HCT116 (cell line): ENCODE measurements at regions not wholly inside any gene's neighbourhood (a gene's known extent, or its start where the extent isn't known, plus 50 kb on each side); places are given as distances from the start of the nearest gene placed in this dataset.
"Not testable (repeated sequence)": the region's sequence is repeated elsewhere in the genome, so short reads cannot be mapped to it uniquely, and the experiment has no call there.

Source experiments
- ATAC-seq: fragments of 200-7000 bp; cut with Tn5 transposase; 2 replicates; pipeline ENCODE4 v1.9.1; 2020; ENCODE audit warnings: mild to moderate bottlenecking, moderate library complexity
- BruUV-seq: library from RNA; stranded (reverse); fragments of 400-500 nt; replicated peaks from 2 replicates; lab custom pipeline; 2021; lab: Mats Ljungman, UMichigan
- CTCF ChIA-PET: fragments of 300-600 bp; sonication (Branson Sonifier 250); formaldehyde crosslinking; loops from one replicate; lab custom pipeline; 2021; ENCODE audit warnings: antibody characterized with exemption; lab: Charles Lee
- POLR2A ChIA-PET: fragments of 300-600, 350-600 bp; sonication (Branson Sonifier 250); formaldehyde crosslinking; loops from one replicate; lab custom pipeline; 2021; ENCODE audit warnings: antibody characterized with exemption; lab: Charles Lee
- RAD21 ChIA-PET, 2 experiments: fragments of 300-600 bp; sonication (Branson Sonifier 250); formaldehyde crosslinking; loops; one replicate each; lab custom pipeline; 2023; ENCODE audit warnings: low total read pairs in 2 of 2; ENCODE audit not compliant: uncharacterized antibody in 2 of 2, unreplicated experiment in 2 of 2, low non-redundant PET in 1 of 2; lab: Charles Lee
- DNase-seq: peaks from one replicate; pipeline ENCODE4 v3.0.0-alpha.2; 2010; ENCODE audit warnings: low read depth, low spot score
- H2AFZ ChIP-seq: fragments of 200-600 bp; shearing (Covaris generic), sonication (generic); 2 replicates; pipeline ENCODE4 v1.6.1; 2017; ENCODE audit warnings: low read depth, mixed run types, mixed read lengths, antibody characterized with exemption, low read length; ENCODE audit not compliant: poor library complexity, severe bottlenecking
- H3K27ac ChIP-seq: 2 replicates; pipeline ENCODE4 v1.5.1; 2012; ENCODE audit warnings: low read depth, low read length
- H3K27me3 ChIP-seq: fragments of 200-600 bp; sonication (generic); 2 replicates; pipeline ENCODE4 v1.6.1; 2016; ENCODE audit warnings: mixed run types, low read length, mixed read lengths; ENCODE audit not compliant: insufficient read depth
- H3K36me3 ChIP-seq, 2 experiments: fragments of 200-500 bp in 1 of 2; fragments of 200-600 bp in 1 of 2; sonication (Bioruptor generic) in 1 of 2; sonication (generic) in 1 of 2; 2 replicates each; pipeline versions ENCODE4 v1.5.1 to v1.6.1; 2014 to 2016; ENCODE audit warnings: low read length in 2 of 2, inconsistent platforms in 1 of 2, mixed read lengths in 1 of 2, mixed run types in 1 of 2; ENCODE audit not compliant: insufficient read depth in 2 of 2, control insufficient read depth in 1 of 2
- H3K4me1 ChIP-seq, 2 experiments: fragments of 200-600 bp in 1 of 2; sonication (generic) in 1 of 2; 2 replicates each; pipeline versions ENCODE4 v1.5.1 to v1.6.1; 2012 to 2017; ENCODE audit warnings: low read length in 2 of 2, inconsistent platforms in 1 of 2, mild to moderate bottlenecking in 1 of 2, mixed read lengths in 1 of 2, mixed run types in 1 of 2, moderate library complexity in 1 of 2; ENCODE audit not compliant: insufficient read depth in 2 of 2, control insufficient read depth in 1 of 2
- H3K4me2 ChIP-seq: fragments of 200-600 bp; sonication (generic); 2 replicates; pipeline ENCODE4 v1.6.1; 2017; ENCODE audit warnings: mixed run types, low read length, mixed read lengths
- H3K4me3 ChIP-seq, 2 experiments: fragments of 200-600 bp in 1 of 2; sonication (generic) in 1 of 2; replicated peaks in 1 of 2; 2 replicates each; pipeline ENCODE4 v1.5.1; 2011 to 2016; ENCODE audit warnings: low read length in 2 of 2, control low read depth in 1 of 2, low read depth in 1 of 2, mild to moderate bottlenecking in 1 of 2, mixed read lengths in 1 of 2, mixed run types in 1 of 2
- H3K79me2 ChIP-seq: fragments of 200-600 bp; sonication (generic); 2 replicates; pipeline ENCODE4 v1.6.1; 2017; ENCODE audit warnings: mild to moderate bottlenecking, mixed run types, low read length, moderate library complexity, mixed read lengths; ENCODE audit not compliant: insufficient read depth
- H3K9ac ChIP-seq: fragments of 200-600 bp; sonication (generic); 2 replicates; pipeline ENCODE4 v1.6.1; 2016; ENCODE audit warnings: low read length, mixed read lengths
- H3K9me2 ChIP-seq: fragments of 200-600 bp; sonication (generic), shearing (Covaris generic); 2 replicates; pipeline ENCODE4 v1.6.1; 2017; ENCODE audit warnings: mixed run types, mild to moderate bottlenecking, moderate library complexity; ENCODE audit not compliant: insufficient read depth
- H3K9me3 ChIP-seq, 2 experiments: fragments of 200-500 bp in 1 of 2; fragments of 200-600 bp in 1 of 2; sonication (Bioruptor generic) in 1 of 2; sonication (generic) in 1 of 2; 2 replicates each; pipeline ENCODE4 v1.6.1; 2014 to 2017; ENCODE audit warnings: low read length in 2 of 2, mixed read lengths in 2 of 2, inconsistent platforms in 1 of 2, low read depth in 1 of 2, mild to moderate bottlenecking in 1 of 2, mixed run types in 1 of 2, moderate library complexity in 1 of 2; ENCODE audit not compliant: control insufficient read depth in 1 of 2, insufficient read depth in 1 of 2
- H4K20me1 ChIP-seq: fragments of 200-600 bp; sonication (generic), shearing (Covaris generic); 2 replicates; pipeline ENCODE4 v1.6.1; 2017; ENCODE audit warnings: mixed run types, mild to moderate bottlenecking, moderate library complexity; ENCODE audit not compliant: insufficient read depth
- EGR1 ChIP-seq: IDR thresholded peaks from 2 replicates; pipeline ENCODE4 v1.6.1; 2012; ENCODE audit warnings: low read depth
- ELF1 ChIP-seq: IDR thresholded peaks from 2 replicates; pipeline ENCODE4 v1.6.1; 2012; ENCODE audit warnings: low read depth, borderline replicate concordance
- JUND ChIP-seq: IDR thresholded peaks from 2 replicates; pipeline ENCODE4 v1.6.1; 2012
- RAD21 ChIP-seq: IDR thresholded peaks from 2 replicates; pipeline ENCODE4 v1.6.1; 2012; ENCODE audit warnings: low read depth, mild to moderate bottlenecking
- SP1 ChIP-seq: IDR thresholded peaks from 2 replicates; pipeline ENCODE4 v1.6.1; 2012; ENCODE audit warnings: low read depth
- ZBTB33 ChIP-seq: IDR thresholded peaks from 2 replicates; pipeline ENCODE4 v1.6.1; 2011; ENCODE audit warnings: mild to moderate bottlenecking, low read length, moderate library complexity; ENCODE audit not compliant: insufficient replicate concordance; ENCODE audit errors: extremely low read depth
- intact Hi-C: fragments of 100-400 bp; cut with micrococcal nuclease; formaldehyde crosslinking; loops from 2 replicates; pipeline ENCODE4 v1.10.0; 2022
- TF ChIP-seq, protein P1 (sequence below): IDR thresholded peaks from 2 replicates; pipeline ENCODE4 v1.6.1; 2012
- TF ChIP-seq, protein P2 (sequence below): IDR thresholded peaks from 2 replicates; pipeline ENCODE4 v1.6.1; 2012; ENCODE audit warnings: low read depth

GRCh38 chr16:77113835-77114234 is 77.2 kb upstream of the MON1B start:
- ATAC-seq: no peak
- RAD21 ChIA-PET: no interaction called here
- no peaks in the 10 kb centered on the region for H4K20me1 ChIP-seq
- no peak for TF ChIP-seq JUND
- TF ChIP-seq EGR1: no peak
- no peak for TF ChIP-seq SP1
- TF ChIP-seq, protein P1, sequence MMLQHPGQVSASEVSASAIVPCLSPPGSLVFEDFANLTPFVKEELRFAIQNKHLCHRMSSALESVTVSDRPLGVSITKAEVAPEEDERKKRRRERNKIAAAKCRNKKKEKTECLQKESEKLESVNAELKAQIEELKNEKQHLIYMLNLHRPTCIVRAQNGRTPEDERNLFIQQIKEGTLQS: no peak
- TF ChIP-seq ELF1: no peak
- no peak for TF ChIP-seq ZBTB33
- no peak for TF ChIP-seq RAD21
- TF ChIP-seq, protein P2, sequence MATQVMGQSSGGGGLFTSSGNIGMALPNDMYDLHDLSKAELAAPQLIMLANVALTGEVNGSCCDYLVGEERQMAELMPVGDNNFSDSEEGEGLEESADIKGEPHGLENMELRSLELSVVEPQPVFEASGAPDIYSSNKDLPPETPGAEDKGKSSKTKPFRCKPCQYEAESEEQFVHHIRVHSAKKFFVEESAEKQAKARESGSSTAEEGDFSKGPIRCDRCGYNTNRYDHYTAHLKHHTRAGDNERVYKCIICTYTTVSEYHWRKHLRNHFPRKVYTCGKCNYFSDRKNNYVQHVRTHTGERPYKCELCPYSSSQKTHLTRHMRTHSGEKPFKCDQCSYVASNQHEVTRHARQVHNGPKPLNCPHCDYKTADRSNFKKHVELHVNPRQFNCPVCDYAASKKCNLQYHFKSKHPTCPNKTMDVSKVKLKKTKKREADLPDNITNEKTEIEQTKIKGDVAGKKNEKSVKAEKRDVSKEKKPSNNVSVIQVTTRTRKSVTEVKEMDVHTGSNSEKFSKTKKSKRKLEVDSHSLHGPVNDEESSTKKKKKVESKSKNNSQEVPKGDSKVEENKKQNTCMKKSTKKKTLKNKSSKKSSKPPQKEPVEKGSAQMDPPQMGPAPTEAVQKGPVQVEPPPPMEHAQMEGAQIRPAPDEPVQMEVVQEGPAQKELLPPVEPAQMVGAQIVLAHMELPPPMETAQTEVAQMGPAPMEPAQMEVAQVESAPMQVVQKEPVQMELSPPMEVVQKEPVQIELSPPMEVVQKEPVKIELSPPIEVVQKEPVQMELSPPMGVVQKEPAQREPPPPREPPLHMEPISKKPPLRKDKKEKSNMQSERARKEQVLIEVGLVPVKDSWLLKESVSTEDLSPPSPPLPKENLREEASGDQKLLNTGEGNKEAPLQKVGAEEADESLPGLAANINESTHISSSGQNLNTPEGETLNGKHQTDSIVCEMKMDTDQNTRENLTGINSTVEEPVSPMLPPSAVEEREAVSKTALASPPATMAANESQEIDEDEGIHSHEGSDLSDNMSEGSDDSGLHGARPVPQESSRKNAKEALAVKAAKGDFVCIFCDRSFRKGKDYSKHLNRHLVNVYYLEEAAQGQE: no peak
- TF ChIP-seq, all 23 proteins: peak for 0
- Histone ChIP-seq H3K9me3 (no peaks in the 10 kb centered on the region), H3K9me2 (no peaks in the 10 kb centered on the region), H3K9ac (no peak overlapping the region), H3K36me3 (no peaks in the 10 kb centered on the region), H2AFZ (no peak overlapping the region), H3K79me2 (no peaks in the 10 kb centered on the region), H3K4me3 (no peak overlapping the region), H3K4me1 (no peaks in the 10 kb centered on the region), H3K27me3 (peaks cover 20% of the 10 kb centered on the region), H3K4me2 (no peak overlapping the region), H3K27ac (no peak overlapping the region)
- DNase-seq: no peak
- intact Hi-C loops: no loop called here
- no TSS peak for BruUV-seq
- ChIA-PET CTCF (no interaction called here), POLR2A (no interaction called here)

DNA sequence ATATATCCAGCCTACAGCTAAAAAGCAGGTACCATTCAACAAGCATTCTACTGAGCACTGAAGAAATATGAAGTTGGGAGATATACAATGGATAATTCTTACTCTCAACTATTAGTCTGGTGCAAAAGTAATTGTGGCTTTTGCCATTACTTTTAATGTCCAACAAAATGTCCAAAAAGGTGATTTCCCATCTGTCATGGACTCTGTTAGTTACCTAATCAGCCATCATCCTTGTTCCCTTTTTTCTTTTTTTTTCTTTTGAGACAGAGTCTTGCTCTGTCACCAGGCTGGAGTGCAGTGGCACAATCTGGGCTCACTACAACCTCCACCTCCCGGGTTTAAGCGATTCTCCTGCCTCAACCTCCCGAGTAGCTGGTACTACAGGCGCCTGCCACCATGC is 76.6 kb upstream of the MON1B start:
- H3K4me2 ChIP-seq, DNase-seq, H3K27ac ChIP-seq, H3K9me3 ChIP-seq, H3K79me2 ChIP-seq, H3K9ac ChIP-seq, intact Hi-C loops, H3K36me3 ChIP-seq, H3K9me2 ChIP-seq, H3K4me1 ChIP-seq, H3K4me3 ChIP-seq, ATAC-seq, H2AFZ ChIP-seq, CTCF ChIA-PET, H4K20me1 ChIP-seq, RAD21 ChIA-PET, BruUV-seq, POLR2A ChIA-PET: not testable (repeated sequence)
- H3K27me3 ChIP-seq: peaks cover 24% of the 10 kb centered on the region
